ENCODE measurements at regions not wholly inside any gene's neighbourhood (a gene's known extent, or its start where the extent isn't known, plus 50 kb on each side); places are given as distances from the start of the nearest gene placed in this dataset.
A peak's percentile ranks its signal among the peaks of the same experiment; 100 is the strongest.

- no peak for TF ChIP-seq RARB (CRISPR knock-in tag; IDR thresholded peaks at IDR 0.05)
These were observed 764.9 kb upstream of the FANCL start (continued) for GRCh38 chr2:59005836-59006615.

GRCh38 chr2:59004621-59005020 lies 763.5 kb upstream of the FANCL start:
- ATAC-seq: no peak
- TF ChIP-seq CSDC2 (CRISPR knock-in tag; IDR thresholded peaks at IDR 0.05): no peak
- no peak for TF ChIP-seq PATZ1 (CRISPR knock-in tag; IDR thresholded peaks at IDR 0.05; ENCODE audit: borderline replicate concordance)
- no peak for TF ChIP-seq ZNF565 (CRISPR knock-in tag; conservative IDR thresholded peaks at IDR 0.05; ENCODE audit: low read depth)
- TF ChIP-seq SNAI2 (CRISPR knock-in tag; IDR thresholded peaks at IDR 0.05): no peak
- TF ChIP-seq RARB (CRISPR knock-in tag; IDR thresholded peaks at IDR 0.05): no peak
- TF ChIP-seq OSR1 (CRISPR knock-in tag; IDR thresholded peaks at IDR 0.05): no peak
- TF ChIP-seq TSHZ2 (CRISPR knock-in tag; IDR thresholded peaks at IDR 0.05): no peak
- TF ChIP-seq ZFP30 (CRISPR knock-in tag; IDR thresholded peaks at IDR 0.05): no peak

- TF ChIP-seq ARNTL (CRISPR knock-in tag; IDR thresholded peaks at IDR 0.05; ENCODE audit: borderline replicate concordance, low read depth) (no peak), ESRRG (CRISPR knock-in tag; IDR thresholded peaks at IDR 0.05) (no peak), TCF4 (CRISPR knock-in tag; IDR thresholded peaks at IDR 0.05; ENCODE audit: borderline replicate concordance) (no peak), ZFP30 (CRISPR knock-in tag; IDR thresholded peaks at IDR 0.05) (no peak), CSRNP3 (CRISPR knock-in tag; IDR thresholded peaks at IDR 0.05) (no peak), PPARA (CRISPR knock-in tag; IDR thresholded peaks at IDR 0.05; ENCODE audit: borderline replicate concordance) (no peak), SNAI2 (CRISPR knock-in tag; IDR thresholded peaks at IDR 0.05) (no peak), TOX (CRISPR knock-in tag; IDR thresholded peaks at IDR 0.05; ENCODE audit: borderline replicate concordance) (no peak), POU6F1 (CRISPR knock-in tag; IDR thresholded peaks at IDR 0.05; ENCODE audit: borderline replicate concordance, low read depth) (no peak)
- ATAC-seq: no peak
These were observed 759.7 kb upstream of the FANCL start for GRCh38 chr2:59000796-59001195.

GRCh38 chr2:58992062-58992706 lies 751.1 kb upstream of the FANCL start:
- no peak for ATAC-seq
- TF ChIP-seq OSR1 (CRISPR knock-in tag; IDR thresholded peaks at IDR 0.05) (no peak), CSDC2 (CRISPR knock-in tag; IDR thresholded peaks at IDR 0.05) (no peak), ARNTL (CRISPR knock-in tag; IDR thresholded peaks at IDR 0.05; ENCODE audit: borderline replicate concordance, low read depth) (no peak), POU6F1 (CRISPR knock-in tag; IDR thresholded peaks at IDR 0.05; ENCODE audit: borderline replicate concordance, low read depth) (no peak), CREB5 (CRISPR knock-in tag; IDR thresholded peaks at IDR 0.05; ENCODE audit: low read depth) (peak; percentile 87), CSRNP3 (CRISPR knock-in tag; IDR thresholded peaks at IDR 0.05) (no peak), ZFP30 (CRISPR knock-in tag; IDR thresholded peaks at IDR 0.05) (no peak), ISL1 (CRISPR knock-in tag; IDR thresholded peaks at IDR 0.05) (peak; percentile 97), ESRRG (CRISPR knock-in tag; IDR thresholded peaks at IDR 0.05) (no peak), ZC3H10 (CRISPR knock-in tag; IDR thresholded peaks at IDR 0.05) (no peak), GLIS3 (CRISPR knock-in tag; IDR thresholded peaks at IDR 0.05) (no peak)
